ENCODE measurements at regions not wholly inside any gene's neighbourhood (a gene's known extent, or its start where the extent isn't known, plus 50 kb on each side); places are given as distances from the start of the nearest gene placed in this dataset.

DNA sequence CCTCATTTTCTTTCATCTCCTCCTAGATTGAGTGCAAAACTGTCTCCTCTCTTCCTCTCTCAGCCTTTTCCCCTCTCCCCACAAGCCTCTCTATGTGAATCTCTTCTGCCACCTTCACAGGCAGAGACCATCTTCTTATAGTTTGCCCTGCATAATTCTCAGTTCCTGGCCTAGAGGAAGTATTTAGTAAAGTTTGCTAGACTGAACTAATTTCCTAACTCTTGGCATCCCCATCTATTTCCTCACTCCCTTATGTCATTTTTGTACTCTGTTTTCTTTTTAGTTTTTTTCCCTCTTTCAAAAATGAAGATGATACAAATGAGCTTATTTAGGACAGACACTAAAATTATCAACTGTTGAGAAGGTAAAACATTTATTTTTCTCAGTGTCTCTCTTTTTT is 66.0 kb downstream of the XCL2 start:
- Histone ChIP-seq H3K9me3 (ENCODE audit: low read length) (no peaks in the 10 kb centered on the region), H3K27ac (ENCODE audit: low read depth, low read length, poor library complexity, severe bottlenecking) (no peak overlapping the region), H4K20me1 (ENCODE audit: insufficient read depth, low read length) (no peaks in the 10 kb centered on the region), H3K4me3 (ENCODE audit: low read depth, low read length, poor library complexity, severe bottlenecking) (no peak overlapping the region), H3K9me2 (ENCODE audit: insufficient read depth, low read length) (no peaks in the 10 kb centered on the region), H3K4me1 (ENCODE audit: insufficient read depth, low read length, poor library complexity, severe bottlenecking) (no peaks in the 10 kb centered on the region), H3K36me3 (ENCODE audit: insufficient read depth, low read length) (no peaks in the 10 kb centered on the region), H3K4me2 (ENCODE audit: low read length) (no peak overlapping the region), H2AFZ (ENCODE audit: low read length) (no peak overlapping the region), H3K79me2 (ENCODE audit: insufficient read depth, low read depth, low read length) (no peaks in the 10 kb centered on the region)
- CTCF ChIA-PET (ENCODE audit: unreplicated experiment), result no interaction called here
- TF ChIP-seq CTCF (conservative IDR thresholded peaks at IDR 0.05; ENCODE audit: low read length) (no peak), EZH2phosphoT487 (IDR thresholded peaks at IDR 0.05; ENCODE audit: borderline replicate concordance, low read depth, low read length) (no peak)
- no peak for DNase-seq (ENCODE audit: low spot score)
- POLR2A ChIA-PET, result interaction anchor here (0.6 to 0.8 kb wide), 2 partner anchors 193 to 1016 kb away, joined by 3 read pairs; no protein-coding TSS in a partner anchor
- no TSS peak for BruUV-seq (replicated peaks)
- intact Hi-C loops (cut with micrococcal nuclease; ENCODE audit: unreplicated experiment), result no loop called here

DNA sequence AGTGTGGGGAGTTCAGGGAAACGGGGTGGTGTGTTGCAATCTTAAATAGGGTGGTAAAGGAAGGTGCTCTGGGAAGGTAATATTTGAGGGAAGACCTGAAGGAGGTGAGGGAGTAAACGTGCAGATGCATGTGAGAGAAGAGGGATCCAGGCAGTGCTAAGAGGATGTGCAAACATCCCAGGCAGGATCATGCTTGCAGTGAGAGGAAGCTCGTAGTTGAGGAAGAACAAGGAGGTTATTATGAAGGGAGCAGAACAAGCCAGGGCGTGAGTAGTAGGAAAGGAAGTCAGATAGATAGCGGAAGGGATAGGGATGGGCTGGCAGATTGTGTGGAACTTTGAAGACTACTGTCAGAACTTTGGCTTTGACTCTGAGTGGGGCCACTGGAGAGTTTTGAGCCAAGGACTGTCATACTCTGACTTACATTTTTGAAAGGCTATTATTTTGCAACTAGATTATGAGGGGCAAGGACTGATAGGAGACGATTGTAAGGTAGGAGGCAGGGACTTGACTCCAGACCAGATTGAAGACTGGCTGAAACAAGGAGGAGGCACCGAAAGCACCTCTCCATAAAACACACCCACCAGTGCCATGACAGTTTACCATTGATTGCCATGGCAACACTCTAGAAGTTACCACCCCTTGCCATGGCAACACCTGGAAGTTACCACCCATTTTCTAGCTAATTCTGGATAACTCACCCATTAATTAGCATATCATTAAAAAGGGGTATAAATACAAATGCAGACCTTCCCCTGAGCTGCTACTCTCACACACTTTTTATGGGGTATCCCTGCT is 67.0 kb downstream of the XCL2 start:
- ChIA-PET CTCF (ENCODE audit: unreplicated experiment) (no interaction called here), POLR2A (no interaction called here)
- Histone ChIP-seq H3K36me3 (ENCODE audit: insufficient read depth, low read length) (no peaks in the 10 kb centered on the region), H3K4me2 (ENCODE audit: low read length) (no peak overlapping the region), H2AFZ (ENCODE audit: low read length) (no peak overlapping the region), H4K20me1 (ENCODE audit: insufficient read depth, low read length) (no peaks in the 10 kb centered on the region), H3K9me2 (ENCODE audit: insufficient read depth, low read length) (no peaks in the 10 kb centered on the region), H3K79me2 (ENCODE audit: insufficient read depth, low read depth, low read length) (no peaks in the 10 kb centered on the region), H3K27ac (ENCODE audit: low read depth, low read length, poor library complexity, severe bottlenecking) (no peak overlapping the region), H3K4me3 (ENCODE audit: low read depth, low read length, poor library complexity, severe bottlenecking) (no peak overlapping the region), H3K4me1 (ENCODE audit: insufficient read depth, low read length, poor library complexity, severe bottlenecking) (no peaks in the 10 kb centered on the region), H3K9me3 (ENCODE audit: low read length) (no peaks in the 10 kb centered on the region)
- no peak for DNase-seq (ENCODE audit: low spot score)
- TF ChIP-seq CTCF (conservative IDR thresholded peaks at IDR 0.05; ENCODE audit: low read length) (no peak), EZH2phosphoT487 (IDR thresholded peaks at IDR 0.05; ENCODE audit: borderline replicate concordance, low read depth, low read length) (no peak)
- intact Hi-C loops (cut with micrococcal nuclease; ENCODE audit: unreplicated experiment), result no loop called here
- no TSS peak for BruUV-seq (replicated peaks)

- intact Hi-C loops (cut with micrococcal nuclease; ENCODE audit: unreplicated experiment), result no loop called here
- Histone ChIP-seq H3K9me2 (ENCODE audit: insufficient read depth, low read length) (no peaks in the 10 kb centered on the region), H3K36me3 (ENCODE audit: insufficient read depth, low read length) (no peaks in the 10 kb centered on the region), H3K4me3 (ENCODE audit: low read depth, low read length, poor library complexity, severe bottlenecking) (no peak overlapping the region), H3K4me1 (ENCODE audit: insufficient read depth, low read length, poor library complexity, severe bottlenecking) (no peaks in the 10 kb centered on the region), H3K4me2 (ENCODE audit: low read length) (no peak overlapping the region), H3K79me2 (ENCODE audit: insufficient read depth, low read depth, low read length) (no peaks in the 10 kb centered on the region), H4K20me1 (ENCODE audit: insufficient read depth, low read length) (no peaks in the 10 kb centered on the region), H3K27ac (ENCODE audit: low read depth, low read length, poor library complexity, severe bottlenecking) (no peak overlapping the region), H3K9me3 (ENCODE audit: low read length) (no peaks in the 10 kb centered on the region), H2AFZ (ENCODE audit: low read length) (no peak overlapping the region)
- CTCF ChIA-PET (ENCODE audit: unreplicated experiment), result no interaction called here
- no TSS peak for BruUV-seq (replicated peaks)
- no peak for TF ChIP-seq CTCF (conservative IDR thresholded peaks at IDR 0.05; ENCODE audit: low read length)
- TF ChIP-seq EZH2phosphoT487 (IDR thresholded peaks at IDR 0.05; ENCODE audit: borderline replicate concordance, low read depth, low read length), result no peak
- no peak for DNase-seq (ENCODE audit: low spot score)
- POLR2A ChIA-PET, result no interaction called here
Observed at GRCh38 chr1:168474322-168474721, 69.5 kb downstream of the XCL2 start.

All from OCI-LY7 (cell line).